ENCODE measurements at regions not wholly inside any gene's neighbourhood (a gene's known extent, or its start where the extent isn't known, plus 50 kb on each side); places are given as distances from the start of the nearest gene placed in this dataset.

DNA sequence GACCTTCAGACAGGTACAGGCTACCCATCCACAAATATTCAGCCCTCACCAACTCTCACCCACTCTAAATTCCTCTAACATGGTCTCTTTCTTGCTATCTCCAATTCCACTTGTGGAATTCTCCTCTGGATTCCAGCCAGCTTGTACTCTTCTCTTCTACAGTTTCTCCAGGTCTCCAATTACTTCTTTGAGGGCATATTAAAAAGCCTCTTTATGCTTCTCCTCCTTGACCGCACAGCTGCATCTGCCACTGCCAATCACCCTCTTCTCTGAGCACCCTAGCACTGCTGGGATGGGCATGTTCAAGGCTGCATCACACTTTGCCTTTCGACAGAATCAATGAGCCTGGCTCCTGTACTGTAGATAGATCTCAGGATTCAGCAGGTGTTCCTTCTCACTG, 101.5 kb upstream of the ANKRD1 start:
- H3K27ac Mint-ChIP-seq (ENCODE audit: low read depth, unreplicated experiment): no peak overlapping the region
- POLR2A ChIA-PET: no interaction called here
- intact Hi-C loops (cut with micrococcal nuclease): no loop called here
- no peaks in the 10 kb centered on the region for H3K36me3 Mint-ChIP-seq (ENCODE audit: insufficient read depth, unreplicated experiment)
- H3K4me3 Mint-ChIP-seq (ENCODE audit: unreplicated experiment): no peak overlapping the region
- H3K4me1 Mint-ChIP-seq (ENCODE audit: insufficient read depth, unreplicated experiment): no peaks in the 10 kb centered on the region
- BruUV-seq (replicated peaks): no TSS peak
- H3K27me3 Mint-ChIP-seq (ENCODE audit: insufficient read depth, unreplicated experiment): peaks cover 59% of the 10 kb centered on the region
- no peaks in the 10 kb centered on the region for H3K9me3 Mint-ChIP-seq (ENCODE audit: unreplicated experiment)
- TF ChIP-seq, protein P1, sequence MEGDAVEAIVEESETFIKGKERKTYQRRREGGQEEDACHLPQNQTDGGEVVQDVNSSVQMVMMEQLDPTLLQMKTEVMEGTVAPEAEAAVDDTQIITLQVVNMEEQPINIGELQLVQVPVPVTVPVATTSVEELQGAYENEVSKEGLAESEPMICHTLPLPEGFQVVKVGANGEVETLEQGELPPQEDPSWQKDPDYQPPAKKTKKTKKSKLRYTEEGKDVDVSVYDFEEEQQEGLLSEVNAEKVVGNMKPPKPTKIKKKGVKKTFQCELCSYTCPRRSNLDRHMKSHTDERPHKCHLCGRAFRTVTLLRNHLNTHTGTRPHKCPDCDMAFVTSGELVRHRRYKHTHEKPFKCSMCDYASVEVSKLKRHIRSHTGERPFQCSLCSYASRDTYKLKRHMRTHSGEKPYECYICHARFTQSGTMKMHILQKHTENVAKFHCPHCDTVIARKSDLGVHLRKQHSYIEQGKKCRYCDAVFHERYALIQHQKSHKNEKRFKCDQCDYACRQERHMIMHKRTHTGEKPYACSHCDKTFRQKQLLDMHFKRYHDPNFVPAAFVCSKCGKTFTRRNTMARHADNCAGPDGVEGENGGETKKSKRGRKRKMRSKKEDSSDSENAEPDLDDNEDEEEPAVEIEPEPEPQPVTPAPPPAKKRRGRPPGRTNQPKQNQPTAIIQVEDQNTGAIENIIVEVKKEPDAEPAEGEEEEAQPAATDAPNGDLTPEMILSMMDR (IDR thresholded peaks at IDR 0.05; ENCODE audit: unreplicated experiment): no peak
- no peak for DNase-seq (ENCODE audit: unreplicated experiment)
- CTCF ChIA-PET: interaction anchor here (0.6 to 1.1 kb wide), 4 partner anchors 16 to 348 kb away, joined by 3 to 4 read pairs (median 3); no protein-coding TSS in a partner anchor

DNA sequence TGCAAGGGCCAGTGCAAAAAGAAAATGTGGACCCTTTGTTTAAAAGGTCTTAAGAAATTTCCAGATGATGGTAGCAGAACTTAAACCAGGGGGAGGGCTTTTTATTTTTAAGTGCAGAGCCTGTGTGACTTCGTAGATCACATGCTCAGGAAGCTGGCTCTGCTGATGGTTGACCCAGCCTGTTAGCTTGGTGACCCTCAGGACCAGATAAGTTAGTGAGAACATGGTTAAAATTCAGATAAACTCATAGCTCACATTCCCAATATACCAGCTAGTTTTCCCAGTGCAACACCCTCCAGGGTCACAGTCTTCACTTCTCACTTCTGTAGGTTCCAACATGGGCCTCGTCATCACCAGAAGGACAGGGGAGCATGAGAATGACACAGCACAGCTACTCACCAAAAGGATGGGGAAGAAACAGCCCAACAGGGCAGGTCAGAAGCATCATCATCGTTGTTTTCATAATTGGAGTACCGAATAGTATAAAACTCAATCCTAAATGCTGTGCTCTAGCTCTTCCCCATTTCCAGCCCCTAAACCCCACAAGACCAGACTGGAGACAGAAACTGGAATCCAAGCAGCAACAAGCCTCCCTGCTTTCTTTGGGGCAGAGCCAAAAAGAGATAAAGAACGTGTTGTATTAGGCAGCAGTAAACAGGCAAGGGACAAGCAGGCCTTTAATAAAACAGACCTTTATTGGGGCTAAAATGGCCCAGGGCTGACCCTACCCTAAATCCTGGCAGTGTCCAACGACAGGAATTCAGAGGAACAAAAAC, 102.2 kb upstream of the ANKRD1 start:
- Mint-ChIP-seq H3K4me3 (ENCODE audit: unreplicated experiment) (no peak overlapping the region), H3K4me1 (ENCODE audit: insufficient read depth, unreplicated experiment) (no peaks in the 10 kb centered on the region), H3K36me3 (ENCODE audit: insufficient read depth, unreplicated experiment) (no peaks in the 10 kb centered on the region), H3K27me3 (ENCODE audit: insufficient read depth, unreplicated experiment) (peaks cover 59% of the 10 kb centered on the region), H3K9me3 (ENCODE audit: unreplicated experiment) (no peaks in the 10 kb centered on the region), H3K27ac (ENCODE audit: low read depth, unreplicated experiment) (no peak overlapping the region)
- DNase-seq (ENCODE audit: unreplicated experiment): no peak
- POLR2A ChIA-PET: no interaction called here
- CTCF ChIA-PET: interaction anchor here (0.6 to 0.9 kb wide), 3 partner anchors 16 to 347 kb away, joined by 3 to 4 read pairs (median 3); no protein-coding TSS in a partner anchor
- TF ChIP-seq, protein P1 (IDR thresholded peaks at IDR 0.05; ENCODE audit: unreplicated experiment): no peak
- BruUV-seq (replicated peaks): no TSS peak
- intact Hi-C loops (cut with micrococcal nuclease): no loop called here

GRCh38 chr10:91023700-91024398, 103.0 kb upstream of the ANKRD1 start:
- ChIA-PET CTCF (interaction anchor here (0.9 to 1.2 kb wide), 2 partner anchors 19 to 227 kb away, joined by 3 to 4 read pairs; no protein-coding TSS in a partner anchor), POLR2A (no interaction called here)
- Mint-ChIP-seq H3K4me3 (ENCODE audit: unreplicated experiment) (no peak overlapping the region), H3K4me1 (ENCODE audit: insufficient read depth, unreplicated experiment) (no peaks in the 10 kb centered on the region), H3K9me3 (ENCODE audit: unreplicated experiment) (no peaks in the 10 kb centered on the region), H3K27ac (ENCODE audit: low read depth, unreplicated experiment) (no peak overlapping the region), H3K36me3 (ENCODE audit: insufficient read depth, unreplicated experiment) (no peaks in the 10 kb centered on the region), H3K27me3 (ENCODE audit: insufficient read depth, unreplicated experiment) (peaks cover 59% of the 10 kb centered on the region)
- intact Hi-C loops (cut with micrococcal nuclease): no loop called here
- BruUV-seq (replicated peaks): no TSS peak
- DNase-seq (ENCODE audit: unreplicated experiment): no peak
- TF ChIP-seq, protein P1 (IDR thresholded peaks at IDR 0.05; ENCODE audit: unreplicated experiment): no peak

GRCh38 chr10:91024541-91024940, 103.7 kb upstream of the ANKRD1 start:
- peaks cover 59% of the 10 kb centered on the region for H3K27me3 Mint-ChIP-seq (ENCODE audit: insufficient read depth, unreplicated experiment)
- H3K27ac Mint-ChIP-seq (ENCODE audit: low read depth, unreplicated experiment): no peak overlapping the region
- no peaks in the 10 kb centered on the region for H3K4me1 Mint-ChIP-seq (ENCODE audit: insufficient read depth, unreplicated experiment)
- TF ChIP-seq, protein P1 (IDR thresholded peaks at IDR 0.05; ENCODE audit: unreplicated experiment): no peak
- ChIA-PET CTCF (interaction anchor here (0.9 to 1.2 kb wide), 2 partner anchors 19 to 226 kb away, joined by 3 to 4 read pairs; no protein-coding TSS in a partner anchor), POLR2A (interaction anchor here (0.7 kb wide), 1 partner anchor 324 kb away, joined by 3 read pairs; no protein-coding TSS in a partner anchor)
- no peak for DNase-seq (ENCODE audit: unreplicated experiment)
- no peaks in the 10 kb centered on the region for H3K36me3 Mint-ChIP-seq (ENCODE audit: insufficient read depth, unreplicated experiment)
- intact Hi-C loops (cut with micrococcal nuclease): no loop called here
- BruUV-seq (replicated peaks): no TSS peak
- H3K4me3 Mint-ChIP-seq (ENCODE audit: unreplicated experiment): no peak overlapping the region
- no peaks in the 10 kb centered on the region for H3K9me3 Mint-ChIP-seq (ENCODE audit: unreplicated experiment)

Data from MCF 10A (cell line).